Ishikawa (cell line): ENCODE measurements at regions not wholly inside any gene's neighbourhood (a gene's known extent, or its start where the extent isn't known, plus 50 kb on each side); places are given as distances from the start of the nearest gene placed in this dataset.

ENCODE experiments used
- CEBPB ChIP-seq: IDR thresholded peaks from 2 replicates; pipeline ENCODE4 v1.6.1; 2012
- CREB1 ChIP-seq: IDR thresholded peaks from 2 replicates; pipeline ENCODE4 v1.6.1; 2012; ENCODE audit warnings: low read depth
- EGR1 ChIP-seq: IDR thresholded peaks from 2 replicates; pipeline ENCODE4 v1.6.1; 2012
- EP300 ChIP-seq: IDR thresholded peaks from 2 replicates; pipeline ENCODE4 v1.6.1; 2012; ENCODE audit warnings: borderline replicate concordance
- FOXM1 ChIP-seq: IDR thresholded peaks from 2 replicates; pipeline ENCODE4 v1.6.1; 2012; ENCODE audit warnings: low read depth, borderline replicate concordance
- NFIC ChIP-seq: IDR thresholded peaks from 2 replicates; pipeline ENCODE4 v1.6.1; 2012
- RAD21 ChIP-seq: IDR thresholded peaks from 2 replicates; pipeline ENCODE4 v1.6.1; 2012; ENCODE audit warnings: low read depth
- TAF1 ChIP-seq: IDR thresholded peaks from 2 replicates; pipeline ENCODE4 v1.6.1; 2012; ENCODE audit warnings: low read depth, mild to moderate bottlenecking
- TCF12 ChIP-seq: IDR thresholded peaks from 2 replicates; pipeline ENCODE4 v1.6.1; 2012; ENCODE audit warnings: low read depth
- TEAD4 ChIP-seq: IDR thresholded peaks from 2 replicates; pipeline ENCODE4 v1.6.1; 2012
- YY1 ChIP-seq: IDR thresholded peaks from 2 replicates; pipeline ENCODE4 v1.6.1; 2012; ENCODE audit warnings: low read depth
- ZBTB7A ChIP-seq: IDR thresholded peaks from 2 replicates; pipeline ENCODE4 v1.6.1; 2012; ENCODE audit warnings: low read depth
- TF ChIP-seq, protein P1 (sequence below): IDR thresholded peaks from 2 replicates; pipeline ENCODE4 v1.6.1; 2012
- TF ChIP-seq, protein P2 (sequence below): IDR thresholded peaks from 2 replicates; pipeline ENCODE4 v1.6.1; 2012
- TF ChIP-seq, protein P3 (sequence below): IDR thresholded peaks from 2 replicates; pipeline ENCODE4 v1.6.1; 2012; ENCODE audit warnings: low read depth, mild to moderate bottlenecking

DNA sequence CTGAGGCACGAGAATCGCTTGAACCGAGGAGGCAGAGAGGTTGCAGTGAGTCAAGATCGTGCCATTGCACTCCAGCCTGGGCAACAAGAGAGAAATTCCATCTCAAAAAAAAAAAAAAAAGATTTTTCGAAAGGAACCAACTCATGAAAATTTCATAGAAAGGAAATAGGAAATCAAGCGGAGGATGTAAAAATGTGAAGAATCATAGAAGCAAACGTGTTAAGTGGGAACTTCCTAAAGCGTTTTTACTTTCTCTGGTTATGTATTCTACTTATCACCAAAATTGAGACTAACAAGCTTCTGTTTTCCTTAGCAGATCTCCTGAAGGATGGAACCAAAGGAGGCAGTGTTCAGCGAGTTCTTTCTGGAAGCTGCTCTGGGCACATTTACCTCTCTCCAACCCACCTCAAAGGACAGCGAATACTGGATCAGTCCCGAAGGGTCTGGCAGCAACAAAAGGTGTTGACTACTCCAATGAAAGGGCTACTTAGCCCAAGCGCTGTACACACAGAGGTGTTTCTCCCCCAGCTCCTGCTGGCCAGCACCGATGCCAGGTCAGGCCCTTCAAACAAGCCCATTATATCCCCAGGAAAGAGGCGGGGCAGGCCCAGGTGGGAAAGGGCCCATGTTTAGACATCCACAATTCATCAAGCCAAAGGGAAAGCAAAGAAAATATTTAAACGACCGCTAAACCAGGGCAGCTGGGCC lies 327.5 kb upstream of the JARID2 start:
- TF ChIP-seq ZBTB7A (no peak), RAD21 (no peak), YY1 (no peak), TEAD4 (no peak), NFIC (no peak), FOXM1 (no peak), EGR1 (no peak), CEBPB (no peak), TAF1 (no peak), CREB1 (no peak), TCF12 (no peak), EP300 (no peak)
- TF ChIP-seq, protein P1, sequence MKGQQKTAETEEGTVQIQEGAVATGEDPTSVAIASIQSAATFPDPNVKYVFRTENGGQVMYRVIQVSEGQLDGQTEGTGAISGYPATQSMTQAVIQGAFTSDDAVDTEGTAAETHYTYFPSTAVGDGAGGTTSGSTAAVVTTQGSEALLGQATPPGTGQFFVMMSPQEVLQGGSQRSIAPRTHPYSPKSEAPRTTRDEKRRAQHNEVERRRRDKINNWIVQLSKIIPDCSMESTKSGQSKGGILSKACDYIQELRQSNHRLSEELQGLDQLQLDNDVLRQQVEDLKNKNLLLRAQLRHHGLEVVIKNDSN, result no peak
- TF ChIP-seq, protein P2, sequence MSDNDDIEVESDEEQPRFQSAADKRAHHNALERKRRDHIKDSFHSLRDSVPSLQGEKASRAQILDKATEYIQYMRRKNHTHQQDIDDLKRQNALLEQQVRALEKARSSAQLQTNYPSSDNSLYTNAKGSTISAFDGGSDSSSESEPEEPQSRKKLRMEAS, result no peak
- TF ChIP-seq, protein P3, sequence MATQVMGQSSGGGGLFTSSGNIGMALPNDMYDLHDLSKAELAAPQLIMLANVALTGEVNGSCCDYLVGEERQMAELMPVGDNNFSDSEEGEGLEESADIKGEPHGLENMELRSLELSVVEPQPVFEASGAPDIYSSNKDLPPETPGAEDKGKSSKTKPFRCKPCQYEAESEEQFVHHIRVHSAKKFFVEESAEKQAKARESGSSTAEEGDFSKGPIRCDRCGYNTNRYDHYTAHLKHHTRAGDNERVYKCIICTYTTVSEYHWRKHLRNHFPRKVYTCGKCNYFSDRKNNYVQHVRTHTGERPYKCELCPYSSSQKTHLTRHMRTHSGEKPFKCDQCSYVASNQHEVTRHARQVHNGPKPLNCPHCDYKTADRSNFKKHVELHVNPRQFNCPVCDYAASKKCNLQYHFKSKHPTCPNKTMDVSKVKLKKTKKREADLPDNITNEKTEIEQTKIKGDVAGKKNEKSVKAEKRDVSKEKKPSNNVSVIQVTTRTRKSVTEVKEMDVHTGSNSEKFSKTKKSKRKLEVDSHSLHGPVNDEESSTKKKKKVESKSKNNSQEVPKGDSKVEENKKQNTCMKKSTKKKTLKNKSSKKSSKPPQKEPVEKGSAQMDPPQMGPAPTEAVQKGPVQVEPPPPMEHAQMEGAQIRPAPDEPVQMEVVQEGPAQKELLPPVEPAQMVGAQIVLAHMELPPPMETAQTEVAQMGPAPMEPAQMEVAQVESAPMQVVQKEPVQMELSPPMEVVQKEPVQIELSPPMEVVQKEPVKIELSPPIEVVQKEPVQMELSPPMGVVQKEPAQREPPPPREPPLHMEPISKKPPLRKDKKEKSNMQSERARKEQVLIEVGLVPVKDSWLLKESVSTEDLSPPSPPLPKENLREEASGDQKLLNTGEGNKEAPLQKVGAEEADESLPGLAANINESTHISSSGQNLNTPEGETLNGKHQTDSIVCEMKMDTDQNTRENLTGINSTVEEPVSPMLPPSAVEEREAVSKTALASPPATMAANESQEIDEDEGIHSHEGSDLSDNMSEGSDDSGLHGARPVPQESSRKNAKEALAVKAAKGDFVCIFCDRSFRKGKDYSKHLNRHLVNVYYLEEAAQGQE, result no peak

DNA sequence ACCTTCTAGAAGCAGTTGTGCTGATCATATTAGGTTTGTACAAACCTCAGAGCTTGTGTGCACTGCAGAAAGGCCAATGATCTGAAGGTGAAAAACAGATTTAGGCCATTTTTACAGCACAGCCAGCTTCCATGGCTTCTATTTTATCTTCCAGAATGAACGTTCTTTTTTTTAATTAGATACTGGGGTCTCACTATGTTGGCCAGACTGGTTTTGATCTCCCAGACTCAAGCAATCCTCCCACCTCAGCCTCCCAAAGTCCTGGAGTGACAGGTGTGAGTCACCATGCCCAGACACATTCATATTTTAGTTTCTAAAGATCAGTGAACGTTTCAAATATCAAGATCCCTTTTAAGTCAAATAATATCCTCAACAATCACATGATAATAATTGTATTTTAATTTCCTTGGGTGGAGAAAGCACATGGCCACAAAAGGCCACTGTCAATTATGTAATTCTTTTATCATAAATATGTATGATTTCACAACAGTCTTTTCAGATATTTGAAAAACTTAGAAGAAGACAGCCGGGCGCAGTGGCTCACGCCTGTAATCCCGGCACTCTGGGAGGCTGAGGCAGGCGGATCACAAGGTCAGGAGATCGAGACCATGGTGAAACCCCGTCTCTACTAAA lies 326.7 kb upstream of the JARID2 start:
- TF ChIP-seq, protein P3, result no peak
- TF ChIP-seq CEBPB (no peak), YY1 (no peak), TEAD4 (no peak), TAF1 (no peak), ZBTB7A (no peak), FOXM1 (no peak), NFIC (no peak)
- TF ChIP-seq, protein P2, result no peak

DNA sequence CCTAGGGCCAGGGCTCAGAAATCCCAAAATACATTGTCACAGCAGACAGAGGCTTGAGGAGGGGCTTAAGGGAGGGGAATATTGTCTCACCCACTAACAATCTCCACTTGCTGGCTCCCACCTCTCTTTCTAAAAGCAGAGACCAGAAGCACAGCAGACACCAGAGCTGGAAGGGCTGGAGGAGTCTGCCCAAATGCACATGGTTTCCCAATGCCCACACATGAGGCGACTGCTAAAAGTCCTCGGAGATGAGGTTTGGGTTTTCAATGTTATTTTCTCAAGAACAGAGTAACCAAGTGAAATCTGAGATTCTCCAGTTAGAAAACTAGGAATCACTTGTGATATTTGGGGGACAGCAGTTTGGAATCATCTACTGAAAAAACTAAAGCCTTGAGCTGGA lies 325.6 kb upstream of the JARID2 start:
- TF ChIP-seq EGR1, result no peak
- no peak for TF ChIP-seq TEAD4
- TF ChIP-seq NFIC, result no peak
- TF ChIP-seq TAF1, result no peak
- TF ChIP-seq TCF12, result no peak
- TF ChIP-seq, protein P1, result no peak
- no peak for TF ChIP-seq CREB1
- no peak for TF ChIP-seq FOXM1
- TF ChIP-seq, protein P3, result no peak
- no peak for TF ChIP-seq YY1
- TF ChIP-seq CEBPB, result no peak
- TF ChIP-seq RAD21, result no peak
- TF ChIP-seq EP300, result no peak

DNA sequence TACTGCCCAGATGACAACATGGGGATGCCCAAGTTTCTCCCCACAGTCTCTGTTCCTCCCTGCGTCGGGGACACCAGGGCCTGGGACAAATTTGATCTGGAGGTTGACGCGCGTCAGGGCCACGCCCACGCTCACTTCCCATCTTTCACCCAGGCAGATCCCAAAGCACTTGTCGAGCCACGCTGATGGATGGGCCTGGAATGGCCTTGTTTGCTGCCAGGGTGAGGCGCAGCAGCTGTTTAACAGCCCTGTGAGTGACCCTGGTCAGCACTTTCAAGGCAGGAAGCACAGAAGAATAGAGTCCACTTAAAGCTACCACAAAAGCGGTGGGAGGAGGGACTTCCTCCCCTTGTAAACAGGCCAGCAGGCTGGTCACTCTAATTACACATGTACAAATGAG lies 324.7 kb upstream of the JARID2 start:
- no peak for TF ChIP-seq FOXM1
- TF ChIP-seq YY1, result no peak
- no peak for TF ChIP-seq EGR1
- no peak for TF ChIP-seq TCF12
- no peak for TF ChIP-seq RAD21
- TF ChIP-seq CEBPB, result no peak
- no peak for TF ChIP-seq EP300
- TF ChIP-seq, protein P2, result no peak
- no peak for TF ChIP-seq CREB1
- TF ChIP-seq, protein P1, result no peak
- no peak for TF ChIP-seq ZBTB7A
- no peak for TF ChIP-seq TAF1
- no peak for TF ChIP-seq NFIC
- TF ChIP-seq, protein P3, result no peak
- no peak for TF ChIP-seq TEAD4
